ENCODE measurements at regions not wholly inside any gene's neighbourhood (a gene's known extent, or its start where the extent isn't known, plus 50 kb on each side); places are given as distances from the start of the nearest gene placed in this dataset.

DNA sequence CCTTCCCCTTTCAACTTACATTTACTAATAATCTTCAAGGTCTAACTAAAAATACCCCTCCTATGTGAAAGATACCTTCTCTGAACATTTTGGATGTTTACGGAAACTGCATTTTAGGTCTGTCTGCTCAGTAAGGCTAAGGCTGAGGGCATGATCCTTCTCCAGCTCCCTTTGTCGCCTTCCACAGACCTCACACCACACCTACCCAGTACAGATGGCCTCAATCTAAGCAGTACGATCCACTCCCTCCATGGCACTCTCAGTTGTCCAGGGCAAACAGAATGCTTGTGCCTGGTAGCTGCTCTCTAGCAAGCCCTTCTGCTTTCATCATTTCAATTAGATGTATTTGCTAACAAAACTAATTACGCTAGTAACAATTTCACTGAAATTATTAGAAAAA lies 178.3 kb downstream of the CNTN3 start:
- Histone ChIP-seq H3K4me1 (ENCODE audit: insufficient read depth, low read length) (no peaks in the 10 kb centered on the region), H3K27me3 (ENCODE audit: insufficient read depth, low read length) (no peaks in the 10 kb centered on the region), H3K36me3 (ENCODE audit: insufficient read depth, low read length) (no peaks in the 10 kb centered on the region), H2AFZ (ENCODE audit: low read depth, low read length) (no peak overlapping the region), H3K4me3 (ENCODE audit: low read length) (no peak overlapping the region), H3K9me3 (ENCODE audit: low read length) (no peaks in the 10 kb centered on the region)

DNA sequence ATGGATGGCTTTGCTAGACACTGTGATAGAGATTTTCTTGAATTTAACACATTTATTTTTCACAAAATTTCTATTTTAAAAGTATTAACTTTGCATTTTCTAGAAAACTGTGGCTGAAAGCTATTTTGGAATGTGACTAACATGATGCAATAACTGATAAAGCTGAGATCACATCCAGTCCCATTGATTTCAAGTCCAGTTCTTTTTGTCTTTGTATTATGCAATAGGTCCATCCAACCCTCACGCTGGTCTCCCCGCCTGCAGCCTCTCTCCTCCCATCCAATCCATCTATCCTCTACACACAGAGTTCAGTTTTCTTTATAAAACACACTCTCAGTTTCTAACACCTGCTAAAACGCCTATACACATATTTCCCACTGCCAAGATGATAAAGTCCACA lies 178.8 kb downstream of the CNTN3 start:
- Histone ChIP-seq H3K4me3 (ENCODE audit: low read length) (no peak overlapping the region), H3K4me1 (ENCODE audit: insufficient read depth, low read length) (no peaks in the 10 kb centered on the region), H3K9me3 (ENCODE audit: low read length) (no peaks in the 10 kb centered on the region), H3K36me3 (ENCODE audit: insufficient read depth, low read length) (no peaks in the 10 kb centered on the region), H3K27me3 (ENCODE audit: insufficient read depth, low read length) (no peaks in the 10 kb centered on the region), H2AFZ (ENCODE audit: low read depth, low read length) (no peak overlapping the region)

DNA sequence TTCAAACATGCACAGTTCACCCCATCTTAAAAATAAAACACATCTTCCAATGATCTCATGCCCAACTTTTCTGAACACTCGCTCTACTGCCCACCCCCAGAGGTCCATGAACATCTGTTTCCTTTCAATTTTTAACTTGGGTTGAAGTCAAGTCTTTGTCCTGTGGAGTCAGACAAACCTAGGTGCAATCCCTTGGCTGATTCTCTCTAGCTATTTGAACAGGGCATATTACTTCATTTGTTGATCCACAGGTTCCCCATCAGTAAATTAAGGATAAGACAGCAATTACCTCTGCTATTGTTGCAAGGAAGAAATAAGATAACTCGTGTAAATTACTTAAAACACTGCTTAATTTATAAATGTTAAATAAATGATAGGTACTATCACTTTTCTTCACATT lies 180.1 kb downstream of the CNTN3 start:
- Histone ChIP-seq H3K4me1 (ENCODE audit: insufficient read depth, low read length) (no peaks in the 10 kb centered on the region), H3K9me3 (ENCODE audit: low read length) (no peaks in the 10 kb centered on the region), H3K27me3 (ENCODE audit: insufficient read depth, low read length) (no peaks in the 10 kb centered on the region), H3K36me3 (ENCODE audit: insufficient read depth, low read length) (no peaks in the 10 kb centered on the region), H3K4me3 (ENCODE audit: low read length) (no peak overlapping the region), H2AFZ (ENCODE audit: low read depth, low read length) (no peak overlapping the region)

DNA sequence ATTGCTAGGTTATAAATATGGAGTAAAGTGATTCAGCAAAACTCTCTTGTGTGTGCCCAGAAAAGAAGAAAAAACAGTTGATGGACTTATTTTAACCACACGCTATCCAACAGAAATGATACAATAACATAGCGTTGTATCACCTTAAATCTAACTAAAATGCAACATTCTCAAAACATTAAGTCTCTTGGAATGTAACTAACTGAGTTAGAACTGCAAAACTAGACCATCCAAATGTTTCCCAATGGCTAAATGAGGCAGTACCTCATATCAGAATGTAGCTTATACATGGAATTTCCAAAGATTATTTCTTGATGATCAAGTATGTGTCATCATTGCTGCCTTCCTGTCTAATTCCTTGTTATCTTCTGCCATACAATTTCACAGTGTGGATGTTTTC lies 187.9 kb downstream of the CNTN3 start:
- Histone ChIP-seq H3K4me3 (ENCODE audit: low read length) (no peak overlapping the region), H3K36me3 (ENCODE audit: insufficient read depth, low read length) (no peaks in the 10 kb centered on the region), H3K4me1 (ENCODE audit: insufficient read depth, low read length) (no peaks in the 10 kb centered on the region), H3K9me3 (ENCODE audit: low read length) (peaks cover 3% of the 10 kb centered on the region), H2AFZ (ENCODE audit: low read depth, low read length) (no peak overlapping the region), H3K27me3 (ENCODE audit: insufficient read depth, low read length) (no peaks in the 10 kb centered on the region)

DNA sequence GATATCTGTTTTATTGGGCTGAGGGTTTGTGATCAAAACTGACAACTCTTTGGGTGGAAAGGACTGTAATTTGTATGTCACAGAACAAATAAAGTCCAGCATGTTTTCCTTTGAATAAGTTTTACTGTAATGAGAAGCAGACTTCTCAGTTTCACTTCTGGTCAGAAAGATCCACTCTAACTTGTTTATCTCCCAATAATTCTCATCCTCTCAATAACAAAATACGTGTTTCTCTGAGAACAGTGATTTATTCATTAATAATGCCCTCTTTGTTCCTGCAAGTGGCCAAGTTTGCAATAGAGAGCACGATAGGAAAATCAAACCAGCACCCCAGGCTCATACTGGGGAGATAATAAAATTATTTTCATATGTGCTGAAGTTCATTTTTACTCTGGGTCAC lies 190.6 kb downstream of the CNTN3 start:
- no peak overlapping the region for H3K4me3 ChIP-seq (ENCODE audit: low read length)
- H3K36me3 ChIP-seq (ENCODE audit: insufficient read depth, low read length), result no peaks in the 10 kb centered on the region
- H2AFZ ChIP-seq (ENCODE audit: low read depth, low read length), result no peak overlapping the region
- no peaks in the 10 kb centered on the region for H3K27me3 ChIP-seq (ENCODE audit: insufficient read depth, low read length)
- peaks cover 3% of the 10 kb centered on the region for H3K9me3 ChIP-seq (ENCODE audit: low read length)
- no peaks in the 10 kb centered on the region for H3K4me1 ChIP-seq (ENCODE audit: insufficient read depth, low read length)

DNA sequence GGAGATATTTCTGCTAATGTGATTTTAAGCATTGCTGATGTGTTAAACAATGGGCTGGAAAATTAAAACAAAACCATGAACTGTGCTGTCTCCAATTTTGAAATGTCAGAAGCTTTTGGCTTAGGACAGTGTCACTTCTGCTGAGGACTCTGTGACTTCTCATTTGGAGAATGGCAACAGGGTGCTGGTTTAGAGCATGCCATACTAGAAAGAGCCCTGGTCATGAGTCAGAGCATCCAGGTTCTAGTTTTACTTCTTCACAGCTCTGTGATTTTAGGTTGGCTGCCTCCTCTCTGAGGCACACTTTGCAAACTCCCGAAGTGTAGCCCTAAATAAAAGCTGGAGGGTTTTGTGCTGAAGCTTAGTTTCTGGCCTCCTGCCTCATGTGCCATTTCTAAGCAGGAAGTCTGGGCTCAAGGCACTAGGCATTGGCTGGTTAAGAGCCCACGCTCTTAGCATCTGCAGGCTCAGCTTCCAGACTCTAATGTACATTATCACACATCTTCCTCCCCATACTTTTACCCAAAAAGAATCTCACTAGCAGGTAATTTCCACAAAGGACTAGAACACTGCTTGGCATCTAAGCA lies 193.8 kb downstream of the CNTN3 start:
- no peak overlapping the region for H3K4me3 ChIP-seq (ENCODE audit: low read length)
- H3K36me3 ChIP-seq (ENCODE audit: insufficient read depth, low read length), result no peaks in the 10 kb centered on the region
- peaks cover 3% of the 10 kb centered on the region for H3K9me3 ChIP-seq (ENCODE audit: low read length)
- no peaks in the 10 kb centered on the region for H3K4me1 ChIP-seq (ENCODE audit: insufficient read depth, low read length)
- no peak overlapping the region for H2AFZ ChIP-seq (ENCODE audit: low read depth, low read length)
- H3K27me3 ChIP-seq (ENCODE audit: insufficient read depth, low read length), result no peaks in the 10 kb centered on the region

DNA sequence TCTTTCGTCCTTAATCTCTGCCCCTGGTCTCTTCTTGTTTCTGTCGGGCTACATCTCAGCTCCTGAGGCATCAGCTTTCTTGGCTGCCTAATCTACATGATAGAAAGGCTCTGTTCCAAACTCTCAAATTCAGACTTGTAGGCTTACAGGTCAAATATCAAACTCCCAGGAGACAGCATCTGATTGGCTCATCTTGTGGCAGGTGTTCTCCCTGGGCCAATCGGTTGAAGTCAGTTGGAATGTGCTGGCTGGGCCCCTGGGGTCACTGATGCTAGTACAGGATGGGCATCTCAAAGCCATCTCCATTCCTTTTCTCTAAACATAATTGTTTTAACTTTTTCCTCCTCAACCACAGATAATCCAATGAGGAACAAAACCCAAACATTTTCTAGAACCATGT lies 198.7 kb downstream of the CNTN3 start:
- peaks cover 11% of the 10 kb centered on the region for H3K4me1 ChIP-seq (ENCODE audit: insufficient read depth, low read length)
- H3K27me3 ChIP-seq (ENCODE audit: insufficient read depth, low read length), result no peaks in the 10 kb centered on the region
- H3K4me3 ChIP-seq (ENCODE audit: low read length), result no peak overlapping the region
- no peaks in the 10 kb centered on the region for H3K9me3 ChIP-seq (ENCODE audit: low read length)
- H2AFZ ChIP-seq (ENCODE audit: low read depth, low read length), result no peak overlapping the region
- no peaks in the 10 kb centered on the region for H3K36me3 ChIP-seq (ENCODE audit: insufficient read depth, low read length)

DNA sequence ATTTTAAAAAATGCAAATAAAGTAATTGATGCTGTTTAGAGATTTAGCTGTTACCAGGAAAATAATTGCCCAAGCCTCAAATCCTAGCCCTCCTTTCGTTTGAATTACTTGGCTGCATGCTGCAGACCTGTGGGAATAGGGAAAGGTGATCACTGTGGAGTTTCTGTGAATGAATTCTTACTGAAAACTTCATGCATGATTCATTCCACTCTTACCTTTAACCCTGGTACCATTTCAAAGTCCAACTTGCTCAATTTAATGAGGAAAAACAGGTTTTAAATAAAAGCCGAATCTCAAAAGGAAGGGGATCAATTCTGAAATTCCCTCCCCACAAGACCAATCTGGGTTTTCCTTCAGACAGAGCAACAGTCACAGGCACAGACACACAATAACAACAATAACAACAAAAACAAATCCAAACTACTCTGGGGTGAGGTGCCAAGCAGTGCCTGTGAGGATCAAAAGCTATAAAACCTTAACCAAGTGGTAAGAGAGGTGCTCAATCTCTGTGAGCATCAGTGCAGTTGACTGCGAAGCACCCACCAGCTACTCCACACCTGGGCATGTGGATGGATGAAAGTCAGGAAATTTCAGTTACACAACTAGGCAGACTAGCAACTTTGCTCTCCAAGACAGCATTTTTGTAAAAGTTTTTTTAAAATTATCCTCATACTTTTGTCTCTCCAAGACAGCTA lies 200.8 kb downstream of the CNTN3 start:
- Histone ChIP-seq H3K36me3 (ENCODE audit: insufficient read depth, low read length) (no peaks in the 10 kb centered on the region), H3K27me3 (ENCODE audit: insufficient read depth, low read length) (no peaks in the 10 kb centered on the region), H3K9me3 (ENCODE audit: low read length) (no peaks in the 10 kb centered on the region), H2AFZ (ENCODE audit: low read depth, low read length) (no peak overlapping the region), H3K4me1 (ENCODE audit: insufficient read depth, low read length) (peaks cover 11% of the 10 kb centered on the region), H3K4me3 (ENCODE audit: low read length) (no peak overlapping the region)

DNA sequence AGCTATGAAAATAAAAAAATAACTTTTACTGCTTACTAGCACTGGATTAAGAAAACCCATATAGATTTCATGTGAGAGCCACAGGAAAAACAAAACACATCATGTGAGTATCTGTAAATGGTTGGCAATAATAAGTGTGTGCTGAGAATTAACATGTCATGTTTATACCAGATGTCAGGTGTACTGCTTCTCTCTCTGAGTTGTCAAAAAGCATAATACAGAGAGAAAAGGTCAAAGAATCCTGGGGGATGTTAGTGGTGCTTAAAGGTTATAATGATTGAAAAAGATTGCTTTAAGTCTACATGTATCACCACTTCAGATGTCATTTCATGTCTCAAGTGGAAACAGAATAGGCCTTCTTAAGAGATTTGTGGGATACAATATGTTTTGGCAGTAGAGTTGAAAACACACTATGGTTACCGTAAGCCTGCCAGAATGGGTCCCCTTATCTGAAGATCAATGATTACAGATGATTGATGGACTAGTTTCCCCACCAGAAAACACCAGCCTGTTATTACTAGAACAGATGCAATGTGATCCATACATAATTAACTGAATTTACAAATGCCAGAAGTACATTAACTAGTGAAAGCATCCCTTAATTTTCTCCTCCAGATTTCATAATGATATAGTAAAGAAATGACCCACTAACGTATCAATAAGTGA lies 204.1 kb downstream of the CNTN3 start:
- Histone ChIP-seq H3K36me3 (ENCODE audit: insufficient read depth, low read length) (no peaks in the 10 kb centered on the region), H2AFZ (ENCODE audit: low read depth, low read length) (no peak overlapping the region), H3K4me1 (ENCODE audit: insufficient read depth, low read length) (peaks cover 11% of the 10 kb centered on the region), H3K27me3 (ENCODE audit: insufficient read depth, low read length) (no peaks in the 10 kb centered on the region), H3K4me3 (ENCODE audit: low read length) (no peak overlapping the region), H3K9me3 (ENCODE audit: low read length) (no peaks in the 10 kb centered on the region)

DNA sequence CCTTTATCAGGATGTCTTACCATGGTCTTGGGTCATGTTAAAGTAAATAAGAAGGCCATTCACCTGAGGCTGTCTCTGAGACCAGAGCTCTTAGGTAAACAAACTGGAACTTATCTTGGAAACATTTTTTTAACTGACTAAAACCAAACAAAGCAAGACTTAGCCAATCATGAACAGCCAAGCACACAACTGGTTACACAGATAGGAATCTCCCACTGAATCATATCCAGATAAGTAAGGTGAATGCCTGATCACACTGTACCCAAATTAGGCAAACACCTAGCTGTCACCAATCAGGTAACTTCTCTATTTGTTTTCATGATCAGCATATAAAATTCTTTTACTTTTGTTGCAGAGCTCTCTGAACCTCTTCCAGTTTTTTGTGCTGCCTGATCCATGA lies 205.4 kb downstream of the CNTN3 start:
- H3K36me3 ChIP-seq (ENCODE audit: insufficient read depth, low read length), result no peaks in the 10 kb centered on the region
- H2AFZ ChIP-seq (ENCODE audit: low read depth, low read length), result no peak overlapping the region
- no peaks in the 10 kb centered on the region for H3K27me3 ChIP-seq (ENCODE audit: insufficient read depth, low read length)
- peaks cover 6% of the 10 kb centered on the region for H3K4me1 ChIP-seq (ENCODE audit: insufficient read depth, low read length)
- no peaks in the 10 kb centered on the region for H3K9me3 ChIP-seq (ENCODE audit: low read length)
- no peak overlapping the region for H3K4me3 ChIP-seq (ENCODE audit: low read length)

DNA sequence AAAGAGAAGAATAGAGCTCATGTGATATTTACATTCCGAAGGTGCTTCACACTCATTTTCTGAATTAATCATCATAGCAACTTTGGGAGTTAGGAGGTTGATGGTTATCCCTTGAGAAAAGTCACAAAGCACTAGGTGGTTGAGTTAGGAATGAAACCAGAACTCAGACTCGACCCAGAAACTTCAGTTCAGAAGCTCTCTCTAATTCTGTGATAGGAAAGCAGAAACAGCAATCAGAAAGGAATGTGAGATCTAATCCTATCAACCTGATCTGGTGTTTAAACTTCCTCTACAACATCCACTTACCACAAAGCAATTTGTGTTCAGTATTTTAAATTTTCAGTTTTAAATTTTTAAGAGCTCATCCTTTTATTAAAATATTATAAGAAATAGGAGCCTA lies 211.2 kb downstream of the CNTN3 start:
- H3K4me3 ChIP-seq (ENCODE audit: low read length), result no peak overlapping the region
- H3K27me3 ChIP-seq (ENCODE audit: insufficient read depth, low read length), result no peaks in the 10 kb centered on the region
- no peaks in the 10 kb centered on the region for H3K4me1 ChIP-seq (ENCODE audit: insufficient read depth, low read length)
- no peaks in the 10 kb centered on the region for H3K9me3 ChIP-seq (ENCODE audit: low read length)
- no peaks in the 10 kb centered on the region for H3K36me3 ChIP-seq (ENCODE audit: insufficient read depth, low read length)
- H2AFZ ChIP-seq (ENCODE audit: low read depth, low read length), result no peak overlapping the region

DNA sequence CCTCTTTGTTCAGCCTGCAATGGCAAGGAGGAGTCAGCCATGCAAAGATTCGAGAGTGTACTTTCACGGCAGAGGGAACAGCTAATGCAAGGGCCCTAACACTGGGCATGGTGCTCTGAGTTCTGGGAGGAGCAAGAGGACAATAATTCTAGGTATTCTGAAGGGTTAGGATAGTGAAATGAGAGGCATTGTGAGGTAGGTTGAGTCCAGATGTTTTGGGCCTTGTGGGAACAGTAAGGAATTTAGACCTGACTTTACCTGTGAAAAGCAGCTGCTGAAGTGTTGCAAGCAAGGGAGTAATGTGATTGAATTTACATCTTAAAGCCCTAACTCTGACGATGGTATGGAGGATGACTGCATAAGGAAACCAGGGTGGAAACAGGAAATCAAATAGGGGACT lies 211.6 kb downstream of the CNTN3 start:
- H3K27me3 ChIP-seq (ENCODE audit: insufficient read depth, low read length), result no peaks in the 10 kb centered on the region
- no peak overlapping the region for H2AFZ ChIP-seq (ENCODE audit: low read depth, low read length)
- no peak overlapping the region for H3K4me3 ChIP-seq (ENCODE audit: low read length)
- no peaks in the 10 kb centered on the region for H3K4me1 ChIP-seq (ENCODE audit: insufficient read depth, low read length)
- no peaks in the 10 kb centered on the region for H3K36me3 ChIP-seq (ENCODE audit: insufficient read depth, low read length)
- H3K9me3 ChIP-seq (ENCODE audit: low read length), result no peaks in the 10 kb centered on the region

DNA sequence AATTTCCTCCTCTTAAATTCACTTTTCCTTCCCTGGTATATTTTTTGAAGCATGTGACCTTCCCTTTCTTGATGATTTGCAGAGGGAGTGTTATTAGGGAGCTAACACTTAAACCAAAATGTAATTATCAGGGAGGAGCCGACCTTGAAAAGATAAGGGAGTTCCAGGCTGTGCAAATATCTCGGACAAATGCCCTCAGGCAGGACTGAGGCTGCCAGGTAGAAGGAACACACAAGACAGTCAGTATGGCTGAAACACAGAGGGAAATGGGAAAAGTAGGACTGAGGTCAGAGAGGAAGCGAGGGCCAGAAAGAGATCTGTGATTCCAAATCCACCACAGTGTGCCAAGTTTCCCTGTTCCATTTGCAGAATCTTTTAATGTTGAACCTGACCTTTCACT lies 221.0 kb downstream of the CNTN3 start:
- Histone ChIP-seq H2AFZ (ENCODE audit: low read depth, low read length) (no peak overlapping the region), H3K4me1 (ENCODE audit: insufficient read depth, low read length) (no peaks in the 10 kb centered on the region), H3K9me3 (ENCODE audit: low read length) (peaks cover 3% of the 10 kb centered on the region), H3K36me3 (ENCODE audit: insufficient read depth, low read length) (no peaks in the 10 kb centered on the region), H3K4me3 (ENCODE audit: low read length) (no peak overlapping the region), H3K27me3 (ENCODE audit: insufficient read depth, low read length) (no peaks in the 10 kb centered on the region)

All from neuron (in vitro differentiated cells).